ENCODE measurements at regions not wholly inside any gene's neighbourhood (a gene's known extent, or its start where the extent isn't known, plus 50 kb on each side); places are given as distances from the start of the nearest gene placed in this dataset.
"Not testable (repeated sequence)": the region's sequence is repeated elsewhere in the genome, so short reads cannot be mapped to it uniquely, and the experiment has no call there.

- H3K27ac Mint-ChIP-seq (ENCODE audit: unreplicated experiment), result no peak overlapping the region
- H3K4me3 Mint-ChIP-seq (ENCODE audit: unreplicated experiment), result no peak overlapping the region
- DNase-seq (ENCODE audit: low spot score), result no peak
- H3K4me1 Mint-ChIP-seq (ENCODE audit: low read depth), result no peaks in the 10 kb centered on the region
- TF ChIP-seq CTCF (IDR thresholded peaks at IDR 0.05), result no peak
- no peaks in the 10 kb centered on the region for H3K36me3 Mint-ChIP-seq (ENCODE audit: low read depth)
- H3K9me3 Mint-ChIP-seq (ENCODE audit: low read depth), result peaks cover 5% of the 10 kb centered on the region
- H3K27me3 Mint-ChIP-seq (ENCODE audit: low read depth), result peaks cover 3% of the 10 kb centered on the region
These were observed 1609.7 kb upstream of the CDH9 start for GRCh38 chr5:28648108-28648507.

- Mint-ChIP-seq H3K4me1 (ENCODE audit: low read depth) (no peaks in the 10 kb centered on the region), H3K27ac (ENCODE audit: unreplicated experiment) (no peak overlapping the region), H3K4me3 (ENCODE audit: unreplicated experiment) (no peak overlapping the region), H3K27me3 (ENCODE audit: low read depth) (no peaks in the 10 kb centered on the region), H3K36me3 (ENCODE audit: low read depth) (no peaks in the 10 kb centered on the region), H3K9me3 (ENCODE audit: low read depth) (no peaks in the 10 kb centered on the region)
- DNase-seq (ENCODE audit: low spot score), result no peak
- TF ChIP-seq CTCF (IDR thresholded peaks at IDR 0.05), result no peak
These were observed 1594.2 kb upstream of the CDH9 start for GRCh38 chr5:28632607-28633006.

- H3K27me3 Mint-ChIP-seq (ENCODE audit: low read depth), result no peaks in the 10 kb centered on the region
- H3K36me3 Mint-ChIP-seq (ENCODE audit: low read depth), result no peaks in the 10 kb centered on the region
These were observed 1565.5 kb upstream of the CDH9 start for GRCh38 chr5:28603869-28604268.

GRCh38 chr5:28602429-28602828 lies 1564.0 kb upstream of the CDH9 start:
- Mint-ChIP-seq H3K27me3 (ENCODE audit: low read depth) (no peaks in the 10 kb centered on the region), H3K9me3 (ENCODE audit: low read depth) (peaks cover 4% of the 10 kb centered on the region), H3K4me1 (ENCODE audit: low read depth) (no peaks in the 10 kb centered on the region), H3K4me3 (ENCODE audit: unreplicated experiment) (no peak overlapping the region), H3K36me3 (ENCODE audit: low read depth) (no peaks in the 10 kb centered on the region), H3K27ac (ENCODE audit: unreplicated experiment) (no peak overlapping the region)
- DNase-seq (ENCODE audit: low spot score), result no peak
- no peak for TF ChIP-seq CTCF (IDR thresholded peaks at IDR 0.05)

More at GRCh38 chr5:28603869-28604268, 1565.5 kb upstream of the CDH9 start:
- no peak for TF ChIP-seq CTCF (IDR thresholded peaks at IDR 0.05)
- H3K9me3 Mint-ChIP-seq (ENCODE audit: low read depth), result peaks cover 13% of the 10 kb centered on the region
- H3K4me3 Mint-ChIP-seq (ENCODE audit: unreplicated experiment), result no peak overlapping the region
- no peak overlapping the region for H3K27ac Mint-ChIP-seq (ENCODE audit: unreplicated experiment)
- DNase-seq (ENCODE audit: low spot score), result no peak
- no peaks in the 10 kb centered on the region for H3K4me1 Mint-ChIP-seq (ENCODE audit: low read depth)

- not testable (repeated sequence) for H3K27me3 Mint-ChIP-seq (ENCODE audit: low read depth); H3K9me3 Mint-ChIP-seq (ENCODE audit: low read depth); H3K36me3 Mint-ChIP-seq (ENCODE audit: low read depth); H3K4me1 Mint-ChIP-seq (ENCODE audit: low read depth); H3K27ac Mint-ChIP-seq (ENCODE audit: unreplicated experiment); H3K4me3 Mint-ChIP-seq (ENCODE audit: unreplicated experiment); DNase-seq (ENCODE audit: low spot score)
These were observed 1558.3 kb upstream of the CDH9 start for GRCh38 chr5:28596707-28597106.

GRCh38 chr5:28580616-28581015 lies 1542.2 kb upstream of the CDH9 start:
- H3K9me3 Mint-ChIP-seq (ENCODE audit: low read depth), result peaks cover 24% of the 10 kb centered on the region
- no peaks in the 10 kb centered on the region for H3K36me3 Mint-ChIP-seq (ENCODE audit: low read depth)
- H3K27me3 Mint-ChIP-seq (ENCODE audit: low read depth), result peaks cover 5% of the 10 kb centered on the region
- TF ChIP-seq CTCF (IDR thresholded peaks at IDR 0.05), result no peak
- H3K27ac Mint-ChIP-seq (ENCODE audit: unreplicated experiment), result no peak overlapping the region
- peaks cover 9% of the 10 kb centered on the region for H3K4me1 Mint-ChIP-seq (ENCODE audit: low read depth)
- H3K4me3 Mint-ChIP-seq (ENCODE audit: unreplicated experiment), result no peak overlapping the region
- DNase-seq (ENCODE audit: low spot score), result no peak
